Endothelial cell of hepatic sinusoid (primary cell): ENCODE measurements at regions not wholly inside any gene's neighbourhood (a gene's known extent, or its start where the extent isn't known, plus 50 kb on each side); places are given as distances from the start of the nearest gene placed in this dataset.
"Not testable (repeated sequence)": the region's sequence is repeated elsewhere in the genome, so short reads cannot be mapped to it uniquely, and the experiment has no call there.

ENCODE experiments used
- in situ Hi-C: cut with HindIII; loops from 2 replicates; pipeline ENCODE4 v1.10.0; 2017; ENCODE audit warnings: low sequenced_read_pairs

- in situ Hi-C loops, result no loop called here
Observed at GRCh38 chr9:110008663-110009062, 199.3 kb downstream of the C9orf152 start.

- in situ Hi-C loops, result no loop called here
Observed at GRCh38 chr9:110011628-110012320, 196.2 kb downstream of the C9orf152 start.

- in situ Hi-C loops, result no loop called here
Observed at GRCh38 chr9:110013064-110013463, 194.9 kb downstream of the C9orf152 start.

- in situ Hi-C loops, result no loop called here
Observed at GRCh38 chr9:110015759-110016158, 192.2 kb downstream of the C9orf152 start.

- in situ Hi-C loops, result no loop called here
Observed at GRCh38 chr9:110016340-110016739, 191.6 kb downstream of the C9orf152 start.

GRCh38 chr9:110020216-110020615 is 187.7 kb downstream of the C9orf152 start:
- in situ Hi-C loops, result not testable (repeated sequence)

- in situ Hi-C loops, result no loop called here
Observed at GRCh38 chr9:110021891-110022290, 186.1 kb downstream of the C9orf152 start.

GRCh38 chr9:110023221-110023620 is 184.7 kb downstream of the C9orf152 start:
- in situ Hi-C loops, result not testable (repeated sequence)

GRCh38 chr9:110025551-110026170 is 182.3 kb downstream of the C9orf152 start:
- in situ Hi-C loops, result no loop called here

- in situ Hi-C loops, result no loop called here
Observed at GRCh38 chr9:110027671-110028081, 180.3 kb downstream of the C9orf152 start.

- in situ Hi-C loops, result no loop called here
Observed at GRCh38 chr9:110028271-110028670, 179.7 kb downstream of the C9orf152 start.

GRCh38 chr9:110028676-110029075 is 179.3 kb downstream of the C9orf152 start:
- in situ Hi-C loops, result no loop called here

- in situ Hi-C loops, result no loop called here
Observed at GRCh38 chr9:110029429-110029955, 178.5 kb downstream of the C9orf152 start.

- in situ Hi-C loops, result no loop called here
Observed at GRCh38 chr9:110029956-110030480, 177.9 kb downstream of the C9orf152 start.

- in situ Hi-C loops, result no loop called here
Observed at GRCh38 chr9:110030632-110031031, 177.3 kb downstream of the C9orf152 start.

GRCh38 chr9:110031511-110032173 is 176.3 kb downstream of the C9orf152 start:
- in situ Hi-C loops, result no loop called here

- in situ Hi-C loops, result not testable (repeated sequence)
Observed at GRCh38 chr9:110032532-110032931, 175.4 kb downstream of the C9orf152 start.

- in situ Hi-C loops, result no loop called here
Observed at GRCh38 chr9:110033869-110034268, 174.1 kb downstream of the C9orf152 start.

GRCh38 chr9:110036286-110036685 is 171.7 kb downstream of the C9orf152 start:
- in situ Hi-C loops, result no loop called here

GRCh38 chr9:110040788-110041187 is 167.2 kb downstream of the C9orf152 start:
- in situ Hi-C loops, result no loop called here

GRCh38 chr9:110041452-110041851 is 166.5 kb downstream of the C9orf152 start:
- in situ Hi-C loops, result no loop called here
